ENCODE measurements at regions not wholly inside any gene's neighbourhood (a gene's known extent, or its start where the extent isn't known, plus 50 kb on each side); places are given as distances from the start of the nearest gene placed in this dataset.
"Not testable (repeated sequence)": the region's sequence is repeated elsewhere in the genome, so short reads cannot be mapped to it uniquely, and the experiment has no call there.

GRCh38 chr13:21242236-21242635 lies 65.8 kb downstream of the MRPL57 start:
- Histone ChIP-seq H3K4me2 (ENCODE audit: insufficient read depth, low read length) (no peak overlapping the region), H3K79me2 (ENCODE audit: insufficient read depth, low read length) (no peaks in the 10 kb centered on the region), H3K4me3 (ENCODE audit: insufficient read depth, low read length) (no peak overlapping the region), H3K4me1 (ENCODE audit: insufficient read depth, low read length) (no peaks in the 10 kb centered on the region), H4K20me1 (ENCODE audit: insufficient read depth, low read length) (no peaks in the 10 kb centered on the region), H2AFZ (ENCODE audit: low read length) (peak overlapping the region; percentile 15), H3K9me3 (ENCODE audit: low read depth, low read length) (no peaks in the 10 kb centered on the region), H3K27ac (ENCODE audit: low read depth, low read length) (no peak overlapping the region), H3K36me3 (ENCODE audit: insufficient read depth, low read length) (no peaks in the 10 kb centered on the region), H3K27me3 (ENCODE audit: insufficient read depth, low read length) (no peaks in the 10 kb centered on the region)
- DNase-seq (ENCODE audit: insufficient read length, low spot score, missing footprints), result no peak
- no peak for TF ChIP-seq CTCF (IDR thresholded peaks at IDR 0.05; ENCODE audit: extremely low read depth, low read depth, low read length)

DNA sequence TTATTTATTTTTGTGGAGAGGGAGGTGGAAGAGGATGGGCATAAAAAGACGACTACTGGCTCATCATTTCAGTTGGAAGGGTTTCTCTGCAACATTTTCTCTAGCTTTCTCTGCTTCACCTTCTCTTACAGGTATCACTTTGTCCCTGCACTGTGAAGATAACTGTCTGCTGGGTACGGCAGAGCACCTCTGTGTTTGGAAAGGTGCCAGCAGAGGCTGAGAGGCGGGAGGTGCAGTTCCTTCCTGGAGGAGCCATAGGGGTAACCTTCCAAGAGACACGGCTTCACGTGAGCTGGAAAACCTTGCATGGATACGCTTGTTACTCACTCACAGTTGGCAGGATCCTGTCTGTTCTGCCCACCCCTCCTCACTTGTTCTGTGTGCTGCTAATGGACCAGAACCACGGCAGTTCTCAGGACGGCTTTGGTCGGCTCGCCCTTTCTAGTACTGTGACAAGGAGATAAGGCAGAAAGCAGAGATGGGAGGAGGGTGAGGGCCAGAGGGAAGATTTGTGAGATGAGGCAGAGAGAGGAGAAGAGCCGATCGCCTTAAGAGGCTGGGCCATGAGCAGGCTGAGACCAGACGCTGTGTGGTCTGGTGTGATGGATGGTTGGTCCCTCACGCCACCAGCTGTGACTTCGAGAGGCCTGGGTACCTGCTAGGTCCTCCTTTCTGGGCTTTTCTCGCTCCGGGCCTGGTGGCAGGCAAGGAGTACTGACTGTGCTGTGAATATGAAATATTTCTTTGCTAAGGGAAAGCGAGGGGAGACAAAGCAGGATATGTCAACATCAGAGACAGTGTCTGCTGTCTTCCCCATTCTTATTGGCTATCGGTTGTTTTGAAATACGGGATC lies 66.8 kb downstream of the MRPL57 start:
- no peak overlapping the region for H3K4me3 ChIP-seq (ENCODE audit: insufficient read depth, low read length)
- no peaks in the 10 kb centered on the region for H3K36me3 ChIP-seq (ENCODE audit: insufficient read depth, low read length)
- H3K27ac ChIP-seq (ENCODE audit: low read depth, low read length), result no peak overlapping the region
- H3K79me2 ChIP-seq (ENCODE audit: insufficient read depth, low read length), result no peaks in the 10 kb centered on the region
- peak overlapping the region; percentile 46 for H2AFZ ChIP-seq (ENCODE audit: low read length)
- no peaks in the 10 kb centered on the region for H4K20me1 ChIP-seq (ENCODE audit: insufficient read depth, low read length)
- no peaks in the 10 kb centered on the region for H3K4me1 ChIP-seq (ENCODE audit: insufficient read depth, low read length)
- H3K27me3 ChIP-seq (ENCODE audit: insufficient read depth, low read length), result no peaks in the 10 kb centered on the region
- TF ChIP-seq CTCF (IDR thresholded peaks at IDR 0.05; ENCODE audit: extremely low read depth, low read depth, low read length), result no peak
- no peaks in the 10 kb centered on the region for H3K9me3 ChIP-seq (ENCODE audit: low read depth, low read length)
- no peak overlapping the region for H3K4me2 ChIP-seq (ENCODE audit: insufficient read depth, low read length)
- no peak for DNase-seq (ENCODE audit: insufficient read length, low spot score, missing footprints)

DNA sequence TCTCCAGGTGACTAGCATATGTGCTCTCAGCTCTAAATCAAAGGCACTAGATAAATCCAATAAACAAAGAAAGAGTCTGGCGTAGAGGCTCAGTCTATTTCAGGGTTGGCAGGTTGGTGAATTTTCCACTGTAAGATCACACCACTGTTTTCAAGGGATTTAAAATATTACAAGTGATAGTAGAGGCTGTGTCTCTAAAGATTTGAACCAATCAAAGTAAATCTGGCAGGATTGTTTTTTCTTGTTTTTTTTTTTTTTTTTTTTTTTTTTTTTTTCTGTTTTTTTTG lies 67.4 kb downstream of the MRPL57 start:
- not testable (repeated sequence) for H3K9me3 ChIP-seq (ENCODE audit: low read depth, low read length); H3K79me2 ChIP-seq (ENCODE audit: insufficient read depth, low read length); H4K20me1 ChIP-seq (ENCODE audit: insufficient read depth, low read length); H3K4me3 ChIP-seq (ENCODE audit: insufficient read depth, low read length); H3K27me3 ChIP-seq (ENCODE audit: insufficient read depth, low read length); H2AFZ ChIP-seq (ENCODE audit: low read length); H3K4me2 ChIP-seq (ENCODE audit: insufficient read depth, low read length); DNase-seq (ENCODE audit: insufficient read length, low spot score, missing footprints); H3K27ac ChIP-seq (ENCODE audit: low read depth, low read length); H3K4me1 ChIP-seq (ENCODE audit: insufficient read depth, low read length); H3K36me3 ChIP-seq (ENCODE audit: insufficient read depth, low read length)

DNA sequence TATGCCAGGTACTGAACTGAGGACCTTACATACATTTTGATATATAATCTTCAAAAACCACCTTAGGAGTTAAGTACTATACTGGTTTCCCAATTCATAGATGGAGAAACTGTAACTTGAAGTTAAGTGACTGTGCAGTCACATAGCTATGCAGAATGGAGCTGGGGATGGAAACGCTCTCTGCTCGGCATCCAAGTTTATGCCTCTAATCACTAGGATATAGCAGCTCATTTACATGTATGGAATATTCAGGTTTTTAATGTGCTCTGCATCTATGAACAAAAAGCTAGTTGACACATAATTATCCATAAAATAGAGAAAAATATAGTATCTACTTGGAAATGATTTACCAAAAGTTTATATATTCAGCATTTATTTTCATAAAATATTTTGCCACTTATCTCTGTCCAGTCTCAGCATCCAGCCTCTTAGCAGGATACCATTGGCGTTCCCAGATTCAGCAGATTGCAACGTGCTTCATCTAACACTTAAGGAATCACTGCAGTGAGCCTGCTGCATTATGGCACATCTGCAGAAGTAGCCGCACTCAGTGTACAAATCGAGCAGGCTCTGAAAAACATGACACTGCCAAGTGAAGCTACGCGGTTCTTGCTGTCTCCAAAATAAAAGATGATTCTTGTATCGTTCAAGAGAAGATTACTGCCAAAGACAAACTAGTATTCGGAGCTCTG lies 70.4 kb downstream of the MRPL57 start:
- Histone ChIP-seq H2AFZ (ENCODE audit: low read length) (no peak overlapping the region), H3K27me3 (ENCODE audit: insufficient read depth, low read length) (no peaks in the 10 kb centered on the region)
- no peak for TF ChIP-seq CTCF (IDR thresholded peaks at IDR 0.05; ENCODE audit: extremely low read depth, low read depth, low read length)

More for the DNA sequence above, 70.4 kb downstream of the MRPL57 start:
- Histone ChIP-seq H3K4me1 (ENCODE audit: insufficient read depth, low read length) (no peaks in the 10 kb centered on the region), H3K4me3 (ENCODE audit: insufficient read depth, low read length) (no peak overlapping the region), H3K36me3 (ENCODE audit: insufficient read depth, low read length) (no peaks in the 10 kb centered on the region), H3K79me2 (ENCODE audit: insufficient read depth, low read length) (no peaks in the 10 kb centered on the region), H3K27ac (ENCODE audit: low read depth, low read length) (no peak overlapping the region), H3K9me3 (ENCODE audit: low read depth, low read length) (no peaks in the 10 kb centered on the region), H3K4me2 (ENCODE audit: insufficient read depth, low read length) (no peak overlapping the region), H4K20me1 (ENCODE audit: insufficient read depth, low read length) (no peaks in the 10 kb centered on the region)
- DNase-seq (ENCODE audit: insufficient read length, low spot score, missing footprints), result no peak
